Muscle of back (tissue), 3 donors: ENCODE measurements at regions not wholly inside any gene's neighbourhood (a gene's known extent, or its start where the extent isn't known, plus 50 kb on each side); places are given as distances from the start of the nearest gene placed in this dataset.
"Not testable (repeated sequence)": the region's sequence is repeated elsewhere in the genome, so short reads cannot be mapped to it uniquely, and the experiment has no call there.

ENCODE experiments used
- DNase-seq, 3 donors: peaks; one replicate each; pipeline versions ENCODE4 v3.0.0 to v3.0.0-alpha.2; 2013

DNA sequence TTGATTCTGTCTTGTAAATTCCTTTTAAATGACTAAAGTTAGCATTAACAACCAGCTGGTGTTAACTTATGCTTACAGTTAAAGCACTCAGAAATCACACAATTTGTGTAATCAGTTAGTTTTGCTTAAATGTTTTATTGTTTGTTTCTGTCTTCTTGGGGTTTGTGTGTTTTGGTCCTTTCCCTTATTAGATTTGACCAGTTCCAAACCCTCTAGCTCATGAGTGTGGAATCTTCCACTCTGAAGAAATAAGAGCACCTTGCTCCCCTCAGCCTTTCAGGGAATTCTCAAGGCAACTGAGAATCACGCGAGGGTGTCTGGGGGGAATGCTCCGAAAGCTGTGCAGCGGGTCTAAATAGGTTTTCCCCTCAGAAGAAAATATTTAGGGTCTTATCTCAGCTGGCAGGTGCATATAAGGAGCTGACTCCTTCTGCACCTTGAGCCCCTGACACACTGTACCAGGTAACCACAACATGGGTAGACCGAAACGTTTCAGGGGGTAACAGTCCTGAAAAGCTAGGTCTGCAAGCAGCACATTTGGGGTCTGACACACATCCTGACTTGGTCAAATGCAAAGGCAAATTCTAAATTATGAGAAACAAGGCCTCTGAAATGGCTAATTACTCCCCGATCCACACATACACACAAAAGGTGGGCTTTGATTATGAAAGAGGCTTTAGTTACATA, 188.1 kb upstream of the ETV3 start:
- DNase-seq, result no peak

DNA sequence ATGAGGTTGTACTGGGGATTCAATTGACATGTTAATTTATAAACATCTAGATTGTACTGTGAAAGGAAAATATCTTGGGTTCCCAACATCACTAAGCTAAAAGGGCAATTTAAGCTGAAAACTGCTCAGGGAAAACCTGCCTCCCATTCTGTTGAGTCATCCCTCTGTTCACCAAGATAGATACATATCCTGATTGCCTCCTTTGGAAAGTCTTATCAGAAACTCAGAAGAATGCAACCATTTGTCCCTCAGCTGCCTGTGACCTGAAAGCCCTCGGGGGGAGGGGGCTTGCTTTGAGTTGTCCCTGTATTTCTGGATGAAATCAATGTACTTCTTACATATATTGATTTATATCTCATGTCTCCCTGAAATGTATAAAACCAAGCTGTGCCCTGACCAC, 187.0 kb upstream of the ETV3 start:
- DNase-seq, result no peak

DNA sequence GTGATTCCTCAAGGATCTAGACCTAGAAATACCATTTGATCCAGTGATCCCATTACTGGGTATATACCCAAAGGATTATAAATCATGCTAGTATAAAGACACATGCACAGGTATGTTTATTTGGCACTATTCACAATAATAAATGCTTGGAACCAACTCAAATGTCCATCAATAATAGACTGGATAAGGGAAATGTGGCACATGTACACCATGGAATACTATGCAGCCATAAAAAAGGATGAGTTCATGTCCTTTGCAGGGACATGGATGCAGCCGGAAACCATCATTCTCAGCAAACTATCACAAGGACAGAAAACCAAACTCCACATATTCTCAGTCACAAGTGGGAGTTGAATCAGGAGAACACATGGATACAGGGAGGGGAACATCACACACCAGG, 183.8 kb upstream of the ETV3 start:
- not testable (repeated sequence) for DNase-seq

DNA sequence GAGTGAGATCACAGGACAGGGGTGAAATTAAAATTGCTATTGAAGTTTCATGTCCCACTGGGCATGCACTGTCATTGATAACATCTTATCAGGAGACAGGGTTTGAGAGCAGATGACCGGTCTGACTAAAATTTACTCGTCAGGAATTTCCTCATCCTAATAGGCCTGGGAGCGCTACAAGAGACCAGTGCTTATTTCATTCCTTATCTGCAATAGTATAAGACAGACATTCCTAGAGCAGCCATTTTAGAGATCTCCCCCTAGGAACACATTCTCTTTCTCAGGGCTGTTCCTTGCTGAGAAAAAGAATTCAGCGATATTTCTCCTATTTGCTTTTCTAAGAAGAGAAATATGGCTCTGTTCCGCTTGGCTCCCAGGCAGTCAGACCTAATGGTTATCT, 181.4 kb upstream of the ETV3 start:
- DNase-seq, result no peak

DNA sequence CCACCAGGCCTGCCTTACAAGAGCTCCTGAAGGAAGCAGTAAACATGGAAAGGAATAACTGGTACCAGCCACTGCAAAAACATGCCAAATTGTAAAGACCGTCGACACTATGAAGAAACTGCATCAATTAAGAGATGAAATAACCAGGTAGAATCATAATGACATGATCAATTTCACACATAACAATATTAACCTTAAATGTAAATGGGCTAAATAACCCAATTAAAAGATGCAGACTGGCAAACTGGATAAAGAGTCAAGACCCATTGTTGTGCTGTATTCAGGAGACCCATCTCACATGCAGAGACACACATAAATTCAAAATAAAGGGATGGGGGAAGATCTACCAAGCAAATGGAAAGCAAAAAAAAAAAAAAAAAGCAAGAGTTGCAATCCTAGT, 179.0 kb upstream of the ETV3 start:
- DNase-seq, result not testable (repeated sequence)

DNA sequence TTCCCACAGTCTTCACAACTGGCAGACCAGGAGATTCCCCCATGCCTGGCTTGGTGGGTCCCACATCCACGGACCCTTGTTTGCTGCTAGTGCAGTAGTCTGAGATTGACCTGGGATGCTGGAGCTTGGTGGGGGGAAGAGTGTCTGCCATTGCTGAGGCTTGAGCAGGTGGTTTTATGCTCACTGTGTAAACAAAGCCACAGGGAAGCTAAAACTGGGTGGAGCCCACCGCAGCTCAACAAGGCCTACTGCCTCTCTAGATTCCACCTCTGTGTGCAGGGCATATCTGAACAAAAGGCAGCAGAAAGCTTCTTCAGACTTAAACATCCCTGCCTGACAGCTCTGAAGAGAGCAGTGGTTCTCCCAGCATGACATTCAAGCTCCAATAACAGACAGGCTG, 177.3 kb upstream of the ETV3 start:
- no peak for DNase-seq

DNA sequence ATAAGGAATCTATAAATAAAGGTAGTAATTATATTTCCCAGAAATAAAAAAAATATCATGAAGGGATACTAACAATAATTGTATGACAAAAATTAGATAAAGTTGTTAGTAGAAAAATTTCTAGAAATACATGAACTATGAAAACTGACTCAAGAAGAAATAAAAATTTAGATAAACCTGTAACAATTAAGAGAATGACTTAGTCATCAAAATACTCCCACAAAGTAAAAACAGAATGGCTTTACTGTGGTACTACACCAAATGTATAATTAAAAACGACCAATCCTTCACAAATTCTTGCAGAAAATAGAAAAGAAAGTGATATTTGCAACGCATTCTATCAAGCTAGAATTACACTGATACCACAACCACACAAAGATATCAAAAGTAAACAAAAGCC, 176.2 kb upstream of the ETV3 start:
- no peak for DNase-seq

DNA sequence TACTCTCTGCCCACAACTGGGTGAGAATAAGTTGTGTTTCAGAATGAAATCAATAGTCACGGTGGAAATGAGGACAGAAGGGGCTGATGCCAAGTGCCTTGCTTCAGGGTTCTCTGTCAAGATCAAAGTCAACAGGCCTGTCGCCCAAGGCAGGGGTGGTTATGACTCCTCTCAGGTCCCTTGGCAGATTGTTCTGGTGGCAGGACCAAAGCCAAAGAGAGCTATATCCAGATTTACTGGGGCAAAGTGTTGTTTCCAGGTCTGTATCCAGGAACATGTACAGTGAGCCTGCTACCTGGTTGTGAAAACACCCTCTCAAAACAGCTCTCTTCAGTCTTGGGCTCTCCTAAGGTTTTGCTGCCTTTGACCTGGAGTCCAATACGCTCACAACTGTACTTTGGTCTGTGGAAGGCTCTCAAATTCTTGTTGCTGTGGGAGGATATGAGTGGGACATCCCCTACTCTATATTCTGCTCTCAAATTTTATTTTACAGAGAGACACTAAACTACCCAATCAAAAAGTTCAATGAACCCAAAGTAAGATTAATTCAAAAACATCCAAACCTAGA, 175.1 kb upstream of the ETV3 start:
- no peak for DNase-seq

DNA sequence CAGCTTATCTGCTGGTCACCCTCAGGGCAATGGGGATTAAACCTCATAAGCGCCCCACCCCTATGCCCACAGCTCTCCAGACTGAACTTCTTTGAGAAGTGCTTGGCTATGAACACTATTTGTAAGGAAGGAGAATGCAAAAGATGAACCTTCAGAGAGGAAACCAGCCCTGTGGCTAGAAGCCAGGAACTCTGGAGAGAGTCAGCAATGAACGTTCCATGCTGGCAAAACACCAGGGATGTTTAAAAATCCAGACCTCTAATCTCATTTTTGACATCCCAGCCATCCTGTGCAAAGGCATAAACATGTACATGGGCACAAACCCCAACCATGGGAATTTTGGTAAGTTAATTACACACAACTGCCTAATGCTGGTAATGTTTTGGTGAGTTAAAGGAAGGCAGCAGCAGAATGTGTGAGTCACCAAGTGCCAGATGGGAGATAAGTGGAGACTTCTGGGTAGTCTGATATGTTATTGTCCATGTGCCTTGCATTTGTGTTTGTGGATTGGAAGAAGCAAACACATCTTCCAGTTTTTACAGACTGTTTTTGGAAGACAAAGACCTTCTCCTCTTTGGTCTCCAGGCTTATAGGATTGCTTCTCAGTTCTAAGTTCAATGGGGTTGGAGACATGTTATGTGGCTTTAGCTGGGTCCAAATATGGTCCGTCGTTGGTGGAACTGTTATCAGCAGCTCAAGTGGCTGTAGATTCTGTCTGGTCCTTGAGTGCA, 174.1 kb upstream of the ETV3 start:
- DNase-seq, result peak in 2 of 3 donors; percentile 2 to 18

DNA sequence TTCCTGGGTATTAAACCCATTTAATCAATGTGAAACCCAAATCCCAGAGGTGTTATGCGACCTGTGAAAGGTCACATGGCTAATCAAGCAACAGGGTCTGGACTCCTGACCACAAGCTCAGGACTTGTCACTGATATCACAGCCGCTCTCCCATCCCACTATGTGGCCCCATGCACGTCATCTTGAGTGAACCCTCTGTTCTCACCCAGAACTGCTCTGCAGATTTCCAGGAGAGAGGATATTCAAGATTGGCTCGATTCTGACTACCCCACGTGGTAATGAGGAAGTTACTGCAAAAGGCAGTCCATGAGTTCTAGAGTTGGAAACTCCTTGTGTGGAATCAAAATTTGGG, 173.5 kb upstream of the ETV3 start:
- no peak for DNase-seq

DNA sequence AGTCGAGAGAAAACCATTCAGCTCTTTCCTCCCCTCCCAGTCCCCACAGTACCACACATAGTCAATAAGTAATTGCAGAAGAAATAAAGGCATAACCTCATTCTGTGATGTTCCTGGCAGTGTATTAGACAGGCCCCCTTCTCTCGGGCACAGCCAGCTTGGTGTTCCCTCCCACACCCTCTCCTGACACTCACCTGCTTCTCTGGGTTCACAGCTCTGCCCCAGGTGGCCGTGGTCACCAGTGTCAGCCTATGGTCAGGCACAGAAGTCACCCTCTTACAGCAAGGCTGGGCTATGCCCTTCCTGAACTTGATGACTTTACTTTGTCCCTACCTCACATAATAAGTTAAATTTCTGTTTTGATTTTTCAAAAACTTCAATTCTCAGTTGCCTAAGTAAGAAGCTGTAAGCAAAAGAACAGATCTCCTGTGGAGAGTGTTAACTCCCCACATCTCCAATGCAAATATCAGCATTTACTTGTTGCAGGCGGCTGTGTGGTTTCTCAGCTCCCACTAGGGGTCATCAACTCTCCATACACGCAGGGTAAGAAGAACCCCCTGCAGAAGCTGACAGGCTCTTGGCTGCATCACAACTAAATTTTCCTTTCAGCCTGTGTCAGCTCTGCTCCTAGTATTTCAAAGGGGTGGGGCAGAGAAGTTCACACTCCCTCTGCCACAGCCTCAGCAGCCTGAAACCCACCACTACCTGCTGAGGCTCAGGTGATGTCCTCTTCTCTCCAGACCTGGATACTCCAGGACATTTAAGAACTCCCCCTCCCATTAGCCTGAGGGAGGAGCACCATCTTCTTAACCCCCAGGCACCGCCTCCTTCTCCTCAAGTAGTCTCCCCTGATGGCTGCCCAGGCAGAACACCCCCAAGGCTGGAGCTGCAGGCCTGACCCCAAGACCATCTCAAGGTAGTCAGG, 172.9 kb upstream of the ETV3 start:
- DNase-seq, result peak in 2 of 3 donors; percentile 3 to 10

DNA sequence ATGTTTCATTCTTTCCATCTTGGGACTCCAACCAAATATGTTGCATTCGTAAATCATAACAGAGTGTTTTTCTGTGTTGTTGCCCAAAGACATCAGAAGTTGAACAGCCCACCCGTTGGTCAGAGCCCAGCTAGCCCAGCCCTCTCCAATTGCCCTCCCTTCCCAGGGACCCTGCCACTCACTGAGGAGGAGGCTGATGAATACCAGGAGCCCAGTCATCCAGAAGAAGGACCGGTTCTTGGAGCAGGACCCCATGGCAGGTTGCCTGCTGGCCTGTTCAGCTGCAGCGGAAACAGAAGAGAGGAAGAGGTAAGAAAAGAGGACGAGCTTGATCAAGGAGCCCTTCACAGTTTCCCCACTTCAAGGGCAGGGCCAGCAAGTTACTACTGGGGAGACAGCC, 172.2 kb upstream of the ETV3 start:
- DNase-seq, result peak in 2 of 3 donors; percentile 2 to 7

DNA sequence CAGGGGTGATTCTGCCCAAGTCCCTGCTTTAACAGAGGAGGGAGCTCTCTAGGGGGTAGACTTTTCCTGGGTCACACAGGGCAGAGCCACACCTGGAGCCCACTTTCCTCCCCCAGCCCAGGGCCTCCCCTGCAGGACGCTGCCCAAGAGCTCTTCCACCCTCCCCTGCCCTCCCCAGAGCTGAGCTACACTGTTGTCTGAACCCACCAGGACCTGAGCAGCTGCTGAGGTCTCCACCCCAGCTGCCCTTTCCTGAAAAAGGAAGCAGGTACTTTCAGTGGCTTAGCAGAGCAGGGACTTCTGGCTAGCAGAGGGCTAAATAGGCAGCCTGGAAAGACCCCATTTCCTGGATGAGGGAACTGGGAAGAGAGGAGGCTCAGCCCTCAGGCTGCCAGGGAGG, 169.3 kb upstream of the ETV3 start:
- no peak for DNase-seq

DNA sequence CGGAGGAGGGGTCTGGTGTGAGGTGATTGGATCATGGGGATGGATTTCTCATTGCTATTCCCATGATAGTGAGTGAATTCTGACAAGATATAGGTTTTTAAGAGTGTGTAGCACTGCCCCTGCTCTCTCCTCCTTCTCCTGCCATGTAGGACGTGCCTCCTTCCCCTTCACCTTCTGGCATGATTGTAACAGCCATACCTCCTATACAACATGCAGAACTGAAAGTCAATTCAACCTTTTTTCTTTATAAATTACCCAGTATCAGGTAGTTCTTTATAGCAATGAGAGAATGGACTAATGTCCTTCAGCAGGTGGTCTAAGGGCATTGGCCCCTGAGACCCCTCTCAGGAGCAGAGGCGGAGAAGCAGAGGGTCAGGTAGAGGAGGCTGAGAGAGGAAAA, 168.7 kb upstream of the ETV3 start:
- no peak for DNase-seq

DNA sequence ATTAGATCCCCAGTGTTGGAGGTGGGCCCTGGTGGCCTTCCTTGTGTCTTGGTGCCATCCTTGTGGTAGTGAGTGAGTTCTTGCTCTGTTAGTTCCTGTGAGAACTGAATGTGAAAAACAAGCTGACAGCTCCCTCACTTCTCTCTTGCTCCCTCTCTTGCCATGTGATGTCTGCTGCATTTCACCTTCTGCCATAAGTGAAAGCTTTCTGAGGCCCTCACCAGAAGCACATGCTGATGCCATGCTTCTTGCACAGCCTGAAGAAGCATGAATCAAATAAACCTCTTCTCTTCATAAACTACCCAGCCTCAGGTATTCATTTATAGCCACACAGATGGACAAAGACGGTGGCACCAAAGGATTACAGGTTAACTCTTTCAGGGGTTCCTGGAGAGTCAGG, 166.1 kb upstream of the ETV3 start:
- DNase-seq, result no peak

DNA sequence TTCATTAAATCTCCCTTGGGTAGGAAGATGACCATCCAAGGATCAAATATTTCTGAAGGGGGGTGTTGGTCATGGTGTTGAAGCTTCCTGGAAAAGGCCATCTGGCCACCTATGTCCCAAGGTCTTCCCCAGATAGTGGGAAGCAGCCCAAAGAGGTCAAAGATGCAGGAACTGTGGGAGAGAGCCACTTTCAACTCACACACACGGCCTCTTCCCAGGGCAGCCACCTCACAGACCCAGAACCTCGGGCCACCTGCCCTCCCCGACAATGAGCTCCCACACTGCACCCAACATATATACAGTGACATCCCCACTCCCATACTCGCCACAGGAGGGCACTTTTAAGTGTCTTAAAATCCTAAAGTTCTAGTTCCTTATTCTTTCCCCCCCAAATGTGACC, 164.5 kb upstream of the ETV3 start:
- no peak for DNase-seq

DNA sequence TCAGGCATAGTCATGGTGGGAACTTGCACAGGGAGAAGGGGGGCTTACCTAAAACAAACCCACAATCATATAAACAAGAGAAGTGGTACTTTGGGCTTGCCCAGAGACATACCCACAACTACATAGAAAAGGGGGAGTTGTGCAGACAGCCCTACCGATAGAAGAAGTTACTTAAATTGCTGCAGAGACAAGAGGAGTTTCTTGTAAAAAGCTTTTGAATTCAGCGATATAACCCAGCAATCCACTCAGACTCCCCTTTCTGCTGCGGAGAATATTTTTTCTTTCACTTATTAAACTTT, 164.0 kb upstream of the ETV3 start:
- DNase-seq, result no peak

DNA sequence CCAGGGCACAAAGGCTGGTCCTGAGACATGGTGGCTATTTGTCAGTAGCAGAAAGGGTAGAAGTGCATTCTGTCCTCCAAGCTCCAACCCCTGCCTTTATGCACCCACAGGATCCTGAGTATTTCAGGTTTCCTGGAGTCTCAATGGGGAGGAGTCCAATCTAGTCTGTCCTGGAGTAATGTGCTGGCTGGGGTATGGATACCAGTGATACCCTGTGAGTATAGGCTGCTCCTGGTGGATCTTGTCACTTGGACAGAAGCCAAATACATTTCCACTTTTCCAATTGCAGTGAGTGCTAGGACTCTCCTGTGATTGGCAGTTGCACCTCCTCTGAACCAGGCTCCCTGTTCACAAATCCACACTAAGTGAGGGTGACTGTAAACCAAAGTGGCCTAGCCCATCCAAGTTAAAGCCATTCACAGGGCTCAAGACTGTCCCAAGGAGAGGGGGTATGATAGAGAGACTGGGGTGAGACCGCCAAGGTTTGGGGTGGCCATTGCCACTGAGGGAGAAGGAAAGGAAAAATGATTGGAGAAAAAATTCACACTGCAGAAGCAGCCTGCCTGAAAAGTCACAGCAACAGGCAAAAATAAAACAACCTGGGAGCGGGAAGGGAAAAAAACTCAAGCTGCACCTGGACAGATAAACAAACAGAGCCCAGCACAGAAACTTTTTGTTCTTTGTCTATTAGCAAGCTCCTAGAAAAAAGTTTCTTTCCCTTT, 163.4 kb upstream of the ETV3 start:
- no peak for DNase-seq

DNA sequence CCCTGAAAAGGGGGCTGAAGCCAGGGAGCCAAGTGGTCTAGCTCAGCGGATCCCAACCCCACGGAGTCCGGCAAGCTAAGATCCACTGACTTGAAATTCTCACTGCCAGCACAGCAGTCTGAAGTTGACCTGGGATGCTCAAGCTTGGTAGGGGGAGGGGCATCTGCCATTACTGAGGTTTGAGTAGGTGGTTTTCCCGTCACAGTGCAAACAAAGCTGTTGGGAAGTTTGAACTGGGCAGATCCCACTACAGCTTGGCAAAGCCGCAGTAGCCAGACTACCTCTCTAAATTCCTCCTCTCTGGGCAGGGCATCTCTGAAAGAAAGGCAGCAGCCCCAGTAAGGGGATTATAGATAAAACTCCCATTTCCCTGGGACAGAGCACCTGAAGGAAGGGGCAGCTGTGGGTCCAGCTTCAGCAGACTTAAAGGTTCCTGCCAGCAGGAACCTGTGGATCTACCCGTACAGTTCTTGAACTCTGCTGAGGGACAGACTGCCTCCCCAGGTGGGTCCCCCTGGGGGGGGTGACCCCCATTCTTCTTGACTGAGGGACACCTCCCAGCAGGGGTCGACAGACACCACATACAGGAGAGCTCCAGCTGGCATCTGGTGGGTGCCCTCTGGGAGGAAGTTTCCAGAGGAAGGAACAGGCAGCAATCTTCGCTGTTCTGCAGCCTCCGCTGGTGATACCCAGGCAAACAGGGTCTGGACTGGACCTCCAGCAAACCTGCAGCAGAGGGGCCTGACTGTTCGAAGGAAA, 156.4 kb upstream of the ETV3 start:
- not testable (repeated sequence) for DNase-seq

DNA sequence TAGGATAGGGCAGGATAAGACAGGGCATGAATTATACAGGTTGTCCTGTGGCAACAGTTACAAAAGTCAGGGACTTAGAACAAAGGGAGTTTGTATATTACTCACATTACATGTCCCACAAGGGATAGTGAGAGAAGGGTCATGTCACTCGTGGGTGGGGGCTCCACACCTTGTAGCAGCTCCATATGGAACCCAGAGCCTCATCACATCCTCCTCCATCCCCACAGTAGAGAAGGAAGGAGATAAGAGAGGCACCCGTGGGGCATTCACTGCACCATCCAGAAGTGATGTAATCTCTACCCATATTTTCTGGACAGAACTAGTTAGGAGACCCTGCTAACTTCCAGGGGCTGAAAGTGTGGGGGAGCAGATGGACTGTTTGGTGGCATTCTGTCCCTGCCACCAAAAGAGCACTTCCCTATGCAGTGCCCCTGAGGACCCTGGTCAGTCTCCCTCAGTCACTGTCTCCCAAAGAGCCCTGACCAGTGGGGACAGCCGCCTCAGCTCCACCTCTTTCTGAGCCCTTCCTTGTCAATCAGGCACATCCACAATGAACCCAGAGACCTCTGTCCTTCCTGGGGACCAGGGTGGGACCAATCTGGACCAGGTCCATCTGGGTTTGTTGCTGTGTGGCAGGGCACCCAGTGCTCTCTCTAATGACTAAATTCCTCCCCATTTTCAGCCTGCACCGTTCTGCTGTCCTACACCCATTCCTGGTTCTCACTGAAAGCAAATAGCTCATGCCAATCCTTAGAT, 154.8 kb upstream of the ETV3 start:
- DNase-seq, result no peak
